Activated effector memory CD4-positive, alpha-beta T cell treated with anti-CD3 and anti-CD28 coated beads, Interleukin-2, amount 50 U/mL, for 16 hours (primary cell): ENCODE measurements at regions not wholly inside any gene's neighbourhood (a gene's known extent, or its start where the extent isn't known, plus 50 kb on each side); places are given as distances from the start of the nearest gene placed in this dataset.

Source experiments
- DNase-seq: peaks from one replicate; pipeline ENCODE4 v3.0.0-alpha.2; 2020

GRCh38 chr4:54986095-54986846 is 139.1 kb downstream of the KDR start:
- DNase-seq = no peak

DNA sequence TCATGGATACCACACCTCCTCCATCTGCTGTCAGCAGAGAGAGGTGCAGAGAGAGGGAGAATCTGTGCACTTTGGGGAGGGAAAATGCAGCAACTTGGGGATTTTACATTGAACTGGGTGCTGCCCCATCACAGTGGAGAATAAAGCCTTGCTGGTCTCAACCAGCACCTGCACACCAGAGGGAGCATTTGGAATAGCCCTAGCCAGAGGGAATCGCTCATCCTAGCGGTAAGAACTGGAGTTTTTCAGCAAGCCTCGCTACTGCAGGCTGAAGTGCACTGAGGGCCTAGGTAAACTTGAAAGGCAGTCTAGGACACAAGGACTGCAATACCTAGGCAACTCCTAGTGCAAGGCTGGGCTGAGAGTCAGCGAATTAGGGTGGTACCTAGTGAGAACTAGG is 148.7 kb downstream of the KDR start:
- DNase-seq = no peak

DNA sequence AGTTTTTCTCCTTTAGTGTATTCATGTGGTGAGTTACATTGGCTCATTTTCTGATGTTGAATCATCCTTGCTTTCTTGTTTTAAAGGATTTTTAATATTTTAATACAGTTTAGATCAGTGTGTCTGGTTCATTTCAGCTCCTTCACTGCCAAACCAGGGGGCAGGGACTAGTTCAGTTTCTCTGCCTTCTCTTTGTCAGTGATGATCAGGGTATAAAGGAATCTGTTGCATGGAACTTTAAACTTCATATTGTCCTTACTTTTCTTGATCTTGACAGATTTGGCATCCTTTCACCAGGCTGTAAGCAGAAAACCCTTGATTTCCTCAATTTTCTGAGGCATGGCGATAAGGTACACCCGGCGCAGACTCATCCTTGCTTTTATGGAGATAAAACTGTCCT is 149.4 kb downstream of the KDR start:
- no peak for DNase-seq

DNA sequence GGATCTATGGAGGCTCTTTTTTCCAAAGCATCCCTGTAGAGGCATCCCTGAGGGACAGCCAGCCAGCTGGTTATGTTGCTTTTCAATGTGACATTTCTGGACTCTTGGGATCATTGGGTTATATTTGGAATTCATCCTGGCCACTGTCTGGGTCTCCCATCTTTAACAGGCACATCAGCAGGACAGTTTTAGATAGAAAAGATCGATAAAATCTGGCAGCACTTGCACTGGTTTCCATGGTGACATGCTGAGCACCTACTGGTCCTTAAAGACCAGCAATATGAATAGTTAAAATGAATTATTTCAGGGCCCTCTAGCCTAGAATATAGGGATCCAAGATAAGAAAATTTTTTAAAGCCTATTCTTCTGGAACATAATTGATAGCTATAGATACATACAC is 151.6 kb downstream of the KDR start:
- no peak for DNase-seq

DNA sequence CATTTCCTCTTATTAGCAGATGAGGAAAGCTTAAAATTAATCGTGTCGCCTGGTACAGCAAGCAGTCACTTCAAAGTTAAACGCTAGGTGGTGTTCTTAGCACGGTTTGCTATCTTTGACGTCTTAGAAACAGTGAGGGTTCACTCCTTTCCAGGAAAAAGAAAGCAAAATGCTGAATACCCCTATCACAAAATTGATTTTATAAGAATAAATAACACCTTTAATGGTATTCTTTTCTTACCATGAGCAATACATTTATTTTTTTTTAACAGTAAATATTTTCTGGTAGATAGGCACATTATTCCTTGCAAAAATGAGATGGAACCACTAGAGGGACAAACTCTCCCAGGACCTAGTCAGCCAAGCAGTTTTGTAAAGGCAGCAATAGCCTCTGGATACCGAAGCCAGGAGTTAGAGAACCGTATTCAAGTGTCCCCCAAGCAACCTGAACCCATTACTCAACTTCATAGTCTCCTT is 153.9 kb downstream of the KDR start:
- no peak for DNase-seq

DNA sequence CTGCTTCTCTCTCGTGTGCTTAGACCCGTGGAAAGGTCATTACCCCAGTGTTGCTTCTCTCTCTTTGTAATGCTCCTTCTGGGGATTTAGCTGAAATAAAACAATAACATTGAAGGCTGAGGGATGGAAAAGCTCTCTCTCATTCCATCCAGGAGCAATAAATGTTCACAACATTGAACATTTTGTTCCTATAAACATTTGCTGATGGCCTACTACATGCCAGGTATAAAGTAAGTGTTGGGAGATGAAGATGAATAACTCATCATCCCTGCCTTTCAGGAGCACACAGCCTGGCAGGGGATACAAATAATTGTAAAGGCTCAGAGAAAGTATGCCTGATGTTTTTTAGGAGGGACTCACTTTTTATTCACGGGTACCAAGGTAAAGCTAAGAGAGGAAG is 158.1 kb downstream of the KDR start:
- no peak for DNase-seq

- DNase-seq = no peak
These were observed 163.9 kb downstream of the KDR start for GRCh38 chr4:54961357-54961975.

DNA sequence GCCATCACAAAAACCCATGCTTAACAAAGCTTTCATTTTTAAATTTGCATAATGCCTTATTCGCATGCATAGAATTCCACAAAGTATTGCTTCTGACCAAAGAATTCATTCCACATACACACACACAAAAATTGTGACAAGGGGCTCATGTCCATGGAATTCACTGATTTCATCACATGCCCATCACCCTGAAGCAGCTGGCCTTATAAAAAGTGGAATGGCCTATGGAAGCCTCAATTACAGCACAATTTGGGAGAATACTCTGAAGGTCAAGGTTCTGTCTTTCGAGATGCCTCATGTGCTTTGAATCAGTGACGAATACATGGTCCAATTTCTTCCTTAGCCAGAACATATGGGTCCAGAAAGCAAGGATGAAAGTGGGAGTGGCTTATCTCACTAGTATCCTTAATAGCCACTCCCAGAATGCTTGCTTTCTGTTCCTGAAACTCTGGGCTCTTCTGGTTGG is 165.7 kb downstream of the KDR start:
- DNase-seq = no peak

GRCh38 chr4:54959131-54959530 is 166.3 kb downstream of the KDR start:
- no peak for DNase-seq

DNA sequence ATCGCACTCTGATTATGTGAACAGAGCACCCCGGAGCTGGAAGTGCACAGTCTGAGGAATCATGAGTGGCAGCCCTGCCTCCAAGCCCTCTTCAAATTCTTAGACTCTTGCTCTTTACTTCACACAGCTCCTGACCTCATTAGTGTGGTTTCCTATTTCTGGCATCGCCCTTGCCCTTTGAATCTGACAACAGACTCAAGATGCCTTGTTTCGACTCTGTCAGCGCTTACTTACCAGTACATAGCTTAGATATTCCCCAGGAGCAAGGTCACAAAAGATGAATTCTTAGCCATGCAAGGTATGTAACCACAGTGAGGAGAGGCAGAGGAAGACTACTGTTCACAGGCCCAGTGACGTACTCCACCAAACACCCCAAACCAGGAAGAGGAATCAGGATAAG is 167.2 kb downstream of the KDR start:
- no peak for DNase-seq

DNA sequence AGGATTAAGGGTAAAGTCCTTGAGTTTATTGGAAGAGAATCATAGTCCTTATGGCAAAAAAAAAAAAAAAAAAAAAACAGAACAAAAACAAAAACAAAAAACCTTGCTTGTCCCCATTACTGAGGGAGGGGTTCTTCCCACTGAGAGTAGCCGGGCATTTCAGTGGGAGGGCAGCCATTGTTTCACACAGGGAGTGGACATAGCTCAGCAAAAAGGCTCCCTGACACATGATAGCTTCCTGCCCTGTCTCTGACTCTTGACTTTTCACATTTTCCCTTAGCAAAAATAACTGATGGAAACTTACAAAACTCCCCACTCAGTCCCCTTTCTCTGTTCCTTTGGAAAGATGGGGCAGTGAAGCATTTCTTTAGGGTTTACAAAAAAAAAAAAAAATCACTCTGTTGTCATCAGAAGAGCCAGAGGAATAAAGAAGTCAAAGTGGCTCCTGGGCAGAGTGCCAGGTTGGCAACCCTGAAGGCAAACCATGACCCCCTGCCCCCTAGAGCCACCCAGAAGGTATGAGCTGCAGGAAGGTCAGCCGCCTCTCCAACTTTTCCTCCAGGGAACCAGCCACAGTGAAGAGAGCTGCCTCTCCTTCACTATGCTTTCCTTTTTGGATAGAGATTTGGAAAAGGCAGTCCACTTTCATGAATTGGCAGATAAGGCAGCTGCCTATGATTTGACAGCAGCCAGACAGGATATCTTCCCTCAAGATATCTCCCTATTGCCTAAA is 170.6 kb downstream of the KDR start:
- DNase-seq = no peak

DNA sequence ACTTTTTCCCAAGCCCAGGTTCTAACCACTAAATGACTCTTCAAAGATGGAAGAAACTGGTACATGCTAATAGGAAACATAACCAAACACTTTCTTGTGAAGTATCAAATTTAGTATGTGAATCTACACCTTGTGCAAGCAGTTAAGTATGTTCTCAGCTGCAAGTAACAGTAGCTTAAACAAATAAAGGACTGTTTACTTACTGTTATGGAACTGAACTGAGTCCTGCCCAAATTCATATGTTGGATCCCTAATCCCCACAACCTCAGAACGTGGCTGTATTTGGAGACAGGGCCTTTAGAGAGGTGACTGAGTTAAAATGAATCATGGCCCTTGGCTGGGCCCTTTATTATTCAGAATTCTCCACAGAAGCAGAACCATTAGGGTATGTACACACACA is 178.7 kb downstream of the KDR start:
- DNase-seq = no peak

DNA sequence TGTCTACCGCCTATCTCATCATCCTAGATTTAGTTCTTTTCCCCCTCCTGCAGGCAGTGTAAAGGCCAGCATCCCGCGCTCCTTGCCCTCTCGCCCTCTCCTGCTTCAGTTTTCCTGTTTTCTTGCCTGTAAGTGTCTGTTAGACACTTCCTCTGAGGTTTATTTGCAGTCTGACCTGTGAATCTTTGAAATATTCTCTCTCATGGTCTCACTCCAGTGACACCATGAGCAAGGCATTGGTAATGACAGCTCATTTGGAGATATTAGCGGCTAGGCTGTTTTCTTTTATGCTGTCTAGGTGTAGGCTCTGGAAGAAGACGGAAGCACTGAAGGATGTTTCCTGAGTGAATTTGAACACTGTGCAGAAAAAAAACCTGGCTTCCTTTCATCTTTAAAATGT is 179.6 kb downstream of the KDR start:
- DNase-seq = no peak

- DNase-seq = peak; percentile 64
These were observed 182.7 kb downstream of the KDR start for GRCh38 chr4:54942721-54943120.

DNA sequence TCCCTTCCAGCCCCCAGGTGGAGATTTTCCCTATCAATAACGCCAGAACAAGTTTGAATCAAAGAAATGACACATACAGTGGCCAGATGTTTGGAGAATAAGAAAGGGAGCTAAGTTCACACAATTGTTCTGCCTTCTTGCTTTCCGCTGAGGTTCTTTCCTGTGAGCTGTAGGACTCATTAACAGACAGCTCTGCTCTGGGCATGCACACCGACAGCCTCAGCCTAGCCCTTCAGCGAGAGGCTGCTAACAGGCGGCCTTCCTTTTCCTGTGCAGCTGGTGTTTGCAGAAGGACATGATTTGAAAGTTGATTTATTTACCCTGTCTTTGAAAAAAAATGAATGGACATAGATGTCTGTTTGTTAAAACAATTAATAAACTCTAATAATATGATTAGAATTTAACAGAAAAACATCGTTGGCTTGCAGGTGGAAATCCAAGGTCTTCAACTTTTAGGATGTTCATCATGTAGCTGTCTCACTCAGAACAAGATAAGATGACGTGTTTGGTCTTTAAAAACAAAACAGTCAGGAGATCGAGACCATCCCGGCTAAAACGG is 183.3 kb downstream of the KDR start:
- peak; percentile 66 for DNase-seq

DNA sequence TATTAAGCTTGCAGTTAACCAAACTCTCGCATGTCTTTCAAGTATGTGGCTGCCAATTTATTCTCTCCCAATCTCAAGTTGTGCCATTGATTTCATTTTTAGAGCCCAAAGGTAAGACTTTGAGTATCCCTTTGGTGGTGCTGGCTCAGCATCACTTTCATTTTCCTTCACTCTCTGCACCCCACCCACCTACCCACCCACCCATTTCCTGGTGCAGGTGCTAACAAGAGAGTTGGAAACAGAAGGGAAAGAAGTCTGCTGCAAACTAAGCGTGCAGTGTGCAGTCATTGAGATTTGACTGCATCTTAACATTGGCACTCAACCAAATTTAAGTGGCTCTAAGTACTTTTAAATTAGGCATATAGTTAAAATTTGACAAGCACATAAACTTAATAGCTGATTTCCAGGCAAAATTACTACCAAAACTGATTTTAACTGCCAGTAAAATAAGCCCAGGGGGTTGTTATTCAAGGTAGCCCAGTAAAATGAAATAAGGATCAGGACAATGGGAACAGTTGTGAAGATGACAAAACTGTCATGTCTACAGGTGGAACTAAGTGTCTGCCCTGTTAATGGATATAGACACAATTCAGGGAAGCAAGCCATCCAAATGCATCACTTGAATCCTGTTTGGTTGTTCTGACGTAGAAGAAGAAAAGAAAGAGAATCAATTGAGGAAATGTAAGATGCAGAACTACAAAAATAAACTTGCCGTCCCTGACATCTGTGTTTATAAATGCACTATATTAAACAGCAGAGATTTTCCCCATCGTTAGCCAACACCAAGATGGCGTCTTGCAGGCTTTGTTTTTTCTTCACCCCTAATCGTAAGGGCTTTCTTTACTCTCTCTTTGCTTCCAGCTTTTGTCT is 184.2 kb downstream of the KDR start:
- peak; percentile 67 for DNase-seq

DNA sequence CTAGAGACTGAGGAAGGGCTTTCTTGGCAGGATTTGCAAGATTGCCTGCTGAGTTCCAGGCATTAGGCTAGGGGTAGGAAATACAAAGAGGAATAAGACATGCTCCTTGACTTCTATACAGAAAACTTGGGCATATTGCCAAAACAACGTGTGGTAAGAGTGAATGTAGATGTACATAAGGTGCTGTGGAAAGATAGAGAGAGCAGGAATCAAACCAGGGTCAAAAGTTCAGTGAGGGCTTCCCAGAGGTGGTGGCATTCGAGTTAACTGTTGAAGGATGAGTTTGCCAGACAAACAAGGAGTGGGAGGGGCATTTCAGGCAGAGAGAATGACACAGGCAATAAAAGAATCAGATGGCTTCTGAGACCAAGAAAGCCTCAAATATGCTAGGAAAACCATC is 187.9 kb downstream of the KDR start:
- no peak for DNase-seq

GRCh38 chr4:54933579-54933978 is 191.8 kb downstream of the KDR start:
- no peak for DNase-seq

GRCh38 chr4:54930226-54930625 is 195.2 kb downstream of the KDR start:
- no peak for DNase-seq

GRCh38 chr4:54929459-54929858 is 195.9 kb downstream of the KDR start:
- DNase-seq = no peak

- no peak for DNase-seq
These were observed 200.5 kb downstream of the KDR start for GRCh38 chr4:54924891-54925290.

- no peak for DNase-seq
These were observed 210.1 kb downstream of the KDR start for GRCh38 chr4:54915276-54915675.

- no peak for DNase-seq
These were observed 210.6 kb downstream of the KDR start for GRCh38 chr4:54914781-54915180.
